LHCN-M2 (cell line): ENCODE measurements at regions not wholly inside any gene's neighbourhood (a gene's known extent, or its start where the extent isn't known, plus 50 kb on each side); places are given as distances from the start of the nearest gene placed in this dataset.

Experiments used
- DNase-seq: peaks from one replicate; pipeline ENCODE4 v3.0.0-alpha.2; 2012; ENCODE audit warnings: low read depth

DNA sequence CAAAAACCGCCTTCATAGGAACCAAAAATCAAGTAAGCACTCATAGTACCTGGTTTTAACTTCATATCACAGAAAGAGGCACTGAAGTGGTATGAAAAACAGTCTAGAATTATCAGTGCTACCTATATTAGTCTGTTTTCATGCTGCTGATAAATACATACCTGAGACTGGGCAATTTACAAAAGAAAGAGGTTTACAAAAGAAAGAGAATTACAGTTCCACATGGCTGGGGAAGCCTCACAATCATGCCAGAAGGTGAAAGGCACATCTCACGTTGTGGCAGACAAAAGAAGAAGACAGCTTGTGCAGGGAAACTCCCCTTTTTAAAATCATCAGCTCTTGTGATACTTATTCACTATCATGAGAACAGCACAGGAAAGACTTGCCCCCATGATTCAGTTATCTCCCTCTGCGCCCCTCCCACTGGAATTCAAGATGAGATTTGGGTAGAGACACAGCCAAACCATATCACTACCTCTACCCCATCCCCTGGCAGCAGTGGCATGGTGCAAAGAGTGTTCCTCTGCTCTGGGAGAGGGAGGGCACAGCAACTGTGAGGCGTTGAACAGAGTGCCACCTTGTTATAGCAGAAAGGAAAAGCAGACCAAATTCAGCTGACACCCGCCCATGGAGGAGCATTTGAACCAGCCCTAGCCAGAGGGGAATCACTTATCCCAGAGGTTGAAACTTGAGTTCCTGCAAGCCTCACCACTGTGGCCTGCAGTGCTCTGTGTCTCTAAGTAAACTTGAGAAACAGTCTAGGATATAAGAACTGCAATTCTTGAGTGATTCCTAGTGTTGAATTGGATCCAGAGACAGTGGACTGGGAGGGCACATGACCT is 61.9 kb upstream of the PTPRZ1 start:
- no peak for DNase-seq

DNA sequence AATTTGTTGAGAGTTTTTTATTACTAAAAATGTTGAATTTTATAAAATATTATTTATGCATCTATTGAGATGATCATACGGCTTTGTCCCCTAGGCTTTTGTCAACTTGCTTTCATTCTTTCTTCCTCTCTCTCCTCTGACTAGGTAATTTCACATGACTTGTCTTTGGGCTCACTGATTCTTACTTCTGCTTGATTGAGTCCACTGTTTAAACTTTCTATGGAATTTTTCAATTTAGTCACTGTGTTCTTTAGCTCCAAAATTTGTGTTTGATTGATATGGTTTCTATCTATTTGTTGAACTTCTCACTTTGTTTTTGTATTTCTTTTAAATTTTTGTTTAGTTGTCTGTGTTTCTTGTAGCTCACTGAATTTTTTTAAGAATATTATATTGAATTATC is 65.9 kb upstream of the PTPRZ1 start:
- no peak for DNase-seq

DNA sequence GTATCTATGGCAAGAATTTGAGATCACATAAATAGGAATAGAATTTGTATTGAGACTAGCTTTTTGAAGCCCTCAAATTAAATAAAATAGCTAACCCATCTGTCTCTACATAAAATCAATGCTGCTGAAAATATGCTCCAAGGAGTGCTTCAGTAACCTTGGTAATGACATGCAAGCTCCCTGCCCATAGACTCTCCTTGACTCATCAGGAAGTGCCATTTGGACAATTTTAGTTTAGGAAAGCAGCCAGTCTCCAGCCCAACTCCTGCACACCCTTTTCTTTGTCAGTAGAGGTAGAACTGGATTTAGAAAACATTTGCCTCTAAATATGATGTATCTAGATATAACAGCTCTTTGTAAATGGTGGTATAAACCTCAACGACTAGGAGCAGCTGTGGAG is 69.9 kb upstream of the PTPRZ1 start:
- DNase-seq: no peak

DNA sequence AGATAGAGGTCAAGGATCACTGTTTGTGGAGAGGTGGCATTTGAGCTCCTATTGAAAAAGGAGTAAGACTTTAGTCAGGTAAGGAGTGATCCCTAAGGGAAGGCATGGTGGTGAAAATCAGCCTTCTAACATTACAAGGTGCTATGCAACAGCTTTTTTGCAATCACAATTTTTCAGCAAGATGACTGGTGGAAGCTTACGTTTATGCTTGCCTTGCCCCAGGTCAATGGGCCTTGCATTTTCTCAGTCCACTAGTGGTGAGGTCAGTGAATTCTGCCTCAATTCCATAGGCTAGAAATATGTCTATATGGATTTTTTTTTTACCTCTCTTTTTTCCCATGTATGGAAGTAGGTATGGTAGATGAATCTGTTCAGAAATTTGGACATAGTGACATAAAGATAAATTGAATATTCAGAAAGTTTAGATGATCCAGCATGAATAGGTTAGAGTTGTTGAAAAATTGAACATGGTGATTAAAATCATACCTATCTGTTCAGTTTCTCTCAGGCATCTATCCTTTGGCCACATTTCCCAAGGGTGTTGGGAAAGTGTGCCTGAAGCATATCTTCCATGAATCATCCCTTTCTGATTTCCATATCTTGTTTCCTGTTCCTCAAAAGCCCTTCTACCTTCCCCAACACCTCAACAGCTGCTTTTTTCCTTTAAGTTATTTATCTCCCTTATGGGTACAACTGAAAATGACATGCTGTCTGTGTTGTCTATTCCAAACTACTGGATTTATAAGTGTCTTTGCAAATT is 71.9 kb upstream of the PTPRZ1 start:
- DNase-seq: no peak

DNA sequence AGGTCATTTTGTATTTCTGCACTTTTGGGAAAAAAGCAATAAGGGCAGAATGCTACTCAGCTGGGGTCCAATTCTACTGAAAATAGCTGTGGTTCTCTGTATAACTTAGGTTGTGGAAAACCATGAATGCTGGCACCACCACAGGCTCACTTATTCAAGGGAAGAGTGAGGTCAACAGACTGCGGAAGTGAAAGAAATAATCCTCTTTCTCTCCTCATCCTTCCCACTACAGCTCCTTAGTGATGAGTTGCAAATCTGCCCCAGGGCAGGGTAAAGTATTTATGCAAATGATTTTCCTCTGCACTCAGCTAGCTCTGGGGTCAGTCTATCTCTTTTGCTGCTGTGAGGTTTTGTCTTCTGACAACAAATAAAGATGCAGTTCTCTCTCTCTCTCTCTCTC is 74.1 kb upstream of the PTPRZ1 start:
- no peak for DNase-seq

DNA sequence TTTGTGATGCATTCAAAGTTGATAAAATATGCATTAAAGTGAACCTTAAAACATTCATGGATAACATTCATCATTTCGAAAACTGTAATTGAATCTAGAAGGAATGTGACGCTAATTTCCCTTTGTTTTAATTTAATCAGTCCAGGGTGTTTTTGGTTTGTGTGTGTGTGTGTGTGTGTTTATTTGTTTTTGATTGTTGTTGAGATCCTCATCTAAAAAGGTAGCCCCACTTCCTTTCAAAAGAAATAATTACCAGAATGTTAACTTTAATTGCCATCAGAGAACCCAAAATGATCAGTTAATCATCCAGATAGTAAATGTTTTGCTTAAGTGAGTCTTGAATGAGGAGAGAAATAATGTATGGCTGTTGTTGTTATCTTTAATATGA is 74.5 kb upstream of the PTPRZ1 start:
- DNase-seq: no peak

DNA sequence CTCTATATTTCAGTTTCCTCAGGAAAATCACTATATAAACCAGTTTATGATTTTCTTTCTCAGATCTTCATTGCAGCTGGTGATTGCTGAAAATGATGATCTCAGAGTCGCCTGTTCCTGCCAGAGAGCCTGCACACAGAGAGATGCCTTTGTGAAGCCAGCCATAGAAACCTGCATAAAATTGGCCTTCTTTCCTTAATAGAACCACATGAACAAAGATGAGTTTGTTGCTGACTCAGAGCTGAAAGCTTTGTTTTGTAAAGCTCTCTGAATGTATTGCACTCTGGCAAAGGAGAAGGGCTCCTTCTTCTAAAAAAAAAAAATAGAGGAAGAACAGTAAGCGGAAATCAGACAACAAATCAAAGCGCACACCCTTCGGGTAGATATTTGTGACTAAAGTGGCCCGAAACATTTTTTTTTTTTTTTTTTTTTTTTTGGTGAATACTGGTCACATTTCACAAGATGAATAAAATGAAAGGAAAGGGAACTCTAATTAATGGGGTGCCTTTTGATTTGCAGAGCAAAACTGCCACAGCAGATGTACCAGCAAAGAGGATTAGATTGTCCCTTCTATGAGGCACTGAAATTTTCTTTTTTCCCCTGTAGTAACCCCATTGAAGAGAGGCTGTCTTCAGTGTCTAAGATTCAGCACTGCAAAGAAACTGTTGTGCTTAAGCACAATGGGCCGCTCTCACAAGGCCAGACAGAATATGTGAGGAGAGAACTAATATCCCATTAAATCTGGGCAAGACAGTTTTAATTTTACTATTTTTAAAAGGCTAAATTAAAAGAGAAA is 75.1 kb upstream of the PTPRZ1 start:
- peak; percentile 3 for DNase-seq

DNA sequence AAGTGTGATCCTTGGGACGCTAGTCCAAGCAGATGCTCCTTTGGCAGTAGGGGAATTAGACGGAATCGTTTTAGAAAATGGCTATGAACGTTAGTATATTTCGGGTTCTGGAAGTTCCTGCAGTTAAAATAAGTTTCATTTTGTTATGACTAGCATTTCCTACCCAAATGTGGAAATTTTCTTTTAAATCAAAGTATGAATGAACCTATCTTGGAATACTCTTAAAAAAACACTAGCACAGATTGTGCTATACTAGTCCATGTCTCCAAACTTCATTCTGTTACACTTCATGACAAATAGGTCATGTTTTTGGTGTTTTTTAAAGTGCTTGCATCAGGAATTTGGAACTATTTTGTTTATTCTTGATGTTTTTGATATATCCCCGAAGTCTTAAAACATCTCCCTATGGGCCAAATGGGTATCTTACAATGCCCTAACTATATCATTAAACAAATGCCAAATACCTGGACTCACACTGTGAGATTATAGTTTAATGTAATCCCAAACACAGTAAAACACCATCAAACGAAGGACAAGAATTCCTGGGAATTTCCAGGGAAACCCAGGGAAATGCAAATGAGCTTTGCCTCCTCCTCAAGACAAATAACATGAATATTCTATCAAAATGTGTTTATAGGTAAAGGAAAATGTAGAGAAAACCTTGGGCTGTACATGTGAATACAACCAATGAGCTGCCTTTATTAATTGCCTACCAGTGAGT is 75.9 kb upstream of the PTPRZ1 start:
- no peak for DNase-seq

DNA sequence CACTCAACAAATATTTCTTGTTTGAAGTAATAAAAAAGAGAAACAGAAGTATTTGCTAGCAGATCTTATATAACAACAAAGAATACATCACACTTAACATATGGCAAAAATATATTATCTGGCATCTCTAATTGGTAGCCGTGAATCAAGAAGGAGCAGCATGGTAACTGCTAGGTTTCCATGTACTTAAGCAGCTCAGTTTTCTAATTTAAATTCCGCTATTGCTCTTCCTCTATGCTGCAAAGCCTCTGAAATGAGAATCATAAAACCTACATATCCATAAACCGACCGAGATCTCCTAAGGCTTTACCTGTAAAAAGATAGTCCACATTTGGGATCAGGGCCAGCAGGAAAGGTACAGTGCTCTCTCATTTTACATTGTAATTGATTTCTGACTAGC is 76.6 kb upstream of the PTPRZ1 start:
- no peak for DNase-seq

DNA sequence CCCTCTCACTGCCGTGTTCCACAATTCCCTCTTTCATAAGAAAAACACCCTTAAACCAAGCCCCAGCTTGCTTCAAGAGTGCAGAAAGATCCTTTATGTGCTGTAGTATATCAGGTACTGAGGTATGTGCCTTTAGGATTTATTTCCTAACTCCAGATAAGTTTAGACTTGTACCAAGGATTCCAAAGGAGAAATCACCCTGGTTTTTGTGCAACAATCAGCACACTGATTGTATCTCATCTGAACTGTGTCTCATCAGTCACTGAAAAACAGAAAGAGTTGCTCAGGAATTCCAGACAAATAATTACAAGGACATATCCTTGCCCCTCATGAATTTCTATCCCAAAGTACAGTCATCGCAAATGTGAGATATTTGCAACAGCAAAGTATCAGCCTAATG is 77.2 kb upstream of the PTPRZ1 start:
- no peak for DNase-seq

DNA sequence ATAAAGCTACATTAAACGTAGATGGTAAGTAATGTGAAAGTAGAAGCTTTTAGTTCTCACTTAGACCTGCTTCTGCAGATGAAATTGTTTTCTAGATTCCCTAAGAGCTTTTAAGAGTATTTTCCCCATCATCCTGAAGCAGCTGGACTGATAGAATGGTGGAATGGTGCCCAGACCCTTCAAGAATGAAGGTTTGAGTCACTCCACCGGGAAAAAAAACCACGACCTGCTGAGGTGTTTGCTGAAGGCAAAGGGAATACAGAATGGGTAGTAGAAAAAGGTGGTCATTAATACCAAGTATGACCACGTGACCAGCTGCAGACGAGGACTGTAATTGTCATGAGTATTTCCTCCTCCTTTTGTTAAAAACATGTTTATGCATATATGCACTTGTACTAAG is 79.2 kb upstream of the PTPRZ1 start:
- no peak for DNase-seq

DNA sequence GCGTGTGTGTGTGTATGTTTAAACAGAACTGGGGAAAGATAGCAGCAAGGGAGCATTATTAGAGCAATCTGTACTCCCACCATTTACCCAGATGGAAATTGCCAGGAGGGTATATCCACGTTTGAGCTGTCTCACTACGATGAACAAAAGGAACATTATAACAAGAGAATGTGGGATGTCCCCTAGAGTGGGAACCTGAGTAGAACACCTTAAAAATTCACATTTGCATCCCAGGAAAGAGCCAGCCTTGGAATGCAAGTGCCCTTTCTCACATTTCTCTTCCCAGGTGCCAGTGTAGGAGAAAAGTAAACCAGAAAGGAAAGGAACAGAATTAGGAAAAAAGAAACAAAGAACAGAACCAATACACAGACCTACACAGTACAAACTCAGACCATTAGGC is 95.3 kb upstream of the PTPRZ1 start:
- DNase-seq: no peak

DNA sequence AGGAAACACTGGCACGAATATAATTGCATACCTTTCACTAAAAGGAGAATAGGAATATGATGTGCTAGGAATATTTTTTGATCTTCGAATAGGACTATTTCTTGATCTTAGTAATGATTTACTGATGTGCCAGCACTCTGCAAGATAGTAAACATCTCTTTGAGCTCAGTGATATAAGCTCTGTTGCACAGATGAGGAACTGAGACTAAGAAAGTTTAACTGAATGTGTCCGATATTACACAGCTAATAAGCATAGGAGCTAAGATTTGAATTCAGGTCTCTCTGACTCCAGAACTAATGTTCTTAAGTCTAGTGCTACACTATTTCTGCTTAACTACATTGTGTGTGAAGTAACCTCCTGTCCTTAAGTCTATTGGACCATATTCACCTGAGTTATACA is 98.4 kb upstream of the PTPRZ1 start:
- no peak for DNase-seq

DNA sequence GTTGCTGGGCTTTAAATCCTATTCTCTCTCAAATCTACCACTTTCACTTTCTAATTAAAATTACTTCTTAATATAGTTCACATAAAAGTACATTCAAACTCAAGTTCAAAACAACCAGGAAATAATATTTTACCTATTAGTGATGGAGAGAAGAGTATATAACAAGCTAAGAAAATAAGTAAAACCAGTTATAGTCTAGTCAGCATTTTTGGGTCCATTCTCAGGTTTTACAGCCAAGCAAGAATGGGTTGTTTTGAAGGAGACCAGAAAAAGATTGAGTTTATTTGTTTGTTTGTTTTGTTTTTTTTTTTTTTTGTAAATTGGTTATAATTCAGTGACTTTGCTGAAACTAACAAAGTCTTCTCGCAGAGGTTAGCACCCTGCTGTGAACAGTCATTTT is 106.3 kb upstream of the PTPRZ1 start:
- no peak for DNase-seq

DNA sequence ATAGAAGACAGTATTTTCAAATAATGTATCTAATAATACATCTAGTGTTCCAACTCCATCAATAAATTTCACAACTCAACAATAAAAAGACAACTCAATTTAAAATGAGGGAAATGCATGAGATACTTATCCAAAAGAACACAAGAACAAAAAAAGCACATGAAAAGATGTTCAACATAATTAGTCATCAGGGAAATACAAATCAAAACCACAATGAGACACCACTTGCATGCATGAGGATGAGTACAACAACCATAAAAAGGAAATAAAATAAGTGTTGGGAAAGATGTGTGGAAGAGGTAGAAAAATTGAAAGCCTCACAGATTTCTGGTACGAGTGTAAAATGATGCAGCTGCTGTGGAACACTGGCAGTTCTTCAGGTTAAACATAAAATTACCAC is 111.6 kb upstream of the PTPRZ1 start:
- peak; percentile 51 for DNase-seq

DNA sequence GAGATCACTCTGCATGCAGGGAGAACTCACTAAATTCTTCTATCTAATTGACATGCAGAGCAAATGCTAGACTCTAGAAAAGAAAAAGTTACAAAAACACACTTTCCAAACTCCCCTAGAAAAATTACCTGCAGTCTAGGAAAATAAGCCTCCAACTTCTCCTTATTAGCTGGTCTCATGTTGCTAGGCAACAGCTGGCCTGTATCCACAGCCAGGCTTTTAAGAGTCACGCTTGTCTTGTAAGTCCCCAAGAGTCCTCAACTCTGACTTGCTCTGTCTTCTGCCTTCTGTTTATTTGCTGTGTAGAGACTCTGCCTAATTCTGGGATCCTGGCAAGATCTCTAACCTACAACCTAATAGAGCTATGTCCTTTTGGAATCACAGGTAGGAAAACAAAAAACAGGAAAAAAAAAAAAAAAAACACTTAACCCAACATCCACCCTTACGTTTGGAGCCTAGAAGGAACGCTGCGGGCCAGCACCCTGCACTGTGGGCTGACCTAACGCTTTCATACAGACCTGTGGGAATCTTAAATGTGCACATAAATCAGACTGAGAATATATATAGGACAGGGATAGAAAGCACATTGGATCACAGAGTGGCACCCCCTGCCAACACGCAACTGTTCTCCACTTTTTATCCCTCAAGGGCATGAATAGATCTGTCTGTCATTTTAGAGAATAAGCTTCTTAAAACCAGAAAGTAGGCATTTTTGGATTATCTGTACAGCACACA is 117.0 kb upstream of the PTPRZ1 start:
- DNase-seq: no peak

DNA sequence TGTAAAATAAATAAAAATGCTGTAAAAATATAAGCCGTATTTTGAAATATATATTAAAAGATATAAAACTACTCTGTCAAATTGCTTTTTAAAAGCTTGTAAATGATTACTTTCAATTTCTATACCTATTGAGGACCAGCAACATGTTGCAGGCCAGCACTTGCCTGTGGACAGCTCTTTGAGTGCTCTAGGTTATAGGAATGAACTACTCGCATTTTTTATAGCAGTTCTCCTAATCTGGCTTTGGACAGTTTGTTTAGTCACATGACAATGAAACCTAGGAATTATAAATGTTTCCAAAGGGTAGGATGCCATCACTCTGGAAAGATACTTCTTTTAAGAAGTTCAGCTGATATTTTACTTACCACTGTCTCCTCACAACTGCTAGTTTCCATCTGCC is 117.7 kb upstream of the PTPRZ1 start:
- peak; percentile 5 for DNase-seq

DNA sequence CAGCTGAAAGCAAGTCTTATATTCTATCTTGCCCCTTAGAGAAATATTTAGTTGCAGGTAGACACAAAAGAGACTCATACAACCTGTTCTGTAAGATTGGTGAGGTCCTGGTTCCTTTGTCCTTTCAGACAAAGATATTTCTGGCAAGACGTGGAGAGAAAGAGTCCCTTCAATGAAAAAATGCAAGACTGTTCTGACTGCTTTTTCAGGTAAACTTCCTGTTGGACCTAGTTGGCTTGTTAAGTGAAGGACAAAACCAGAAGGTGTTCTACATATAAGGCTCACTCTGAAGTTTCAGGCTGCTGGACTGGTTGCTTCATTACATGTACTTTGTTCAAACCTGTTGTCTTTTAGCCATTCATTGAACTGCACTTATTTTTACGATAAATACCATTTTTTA is 119.0 kb upstream of the PTPRZ1 start:
- no peak for DNase-seq

DNA sequence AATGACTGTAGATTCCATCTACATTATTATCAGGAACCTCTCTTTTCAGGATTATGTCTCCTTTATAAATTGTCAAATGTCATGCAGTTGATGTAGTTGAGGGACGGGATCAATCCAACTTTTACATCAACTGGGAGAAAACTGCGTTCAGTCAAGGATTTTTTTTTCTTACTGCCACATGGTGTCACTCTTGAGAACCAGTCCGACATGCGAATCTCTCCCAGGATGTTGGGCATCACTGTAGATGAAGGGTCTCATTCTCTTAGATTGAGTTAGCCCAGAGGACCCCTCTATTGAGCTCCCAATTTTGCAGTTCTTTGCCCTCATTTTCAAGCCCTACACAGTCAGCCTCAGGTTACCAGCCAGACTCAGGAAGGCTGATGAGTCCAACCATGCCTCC is 120.3 kb upstream of the PTPRZ1 start:
- DNase-seq: peak; percentile 12

DNA sequence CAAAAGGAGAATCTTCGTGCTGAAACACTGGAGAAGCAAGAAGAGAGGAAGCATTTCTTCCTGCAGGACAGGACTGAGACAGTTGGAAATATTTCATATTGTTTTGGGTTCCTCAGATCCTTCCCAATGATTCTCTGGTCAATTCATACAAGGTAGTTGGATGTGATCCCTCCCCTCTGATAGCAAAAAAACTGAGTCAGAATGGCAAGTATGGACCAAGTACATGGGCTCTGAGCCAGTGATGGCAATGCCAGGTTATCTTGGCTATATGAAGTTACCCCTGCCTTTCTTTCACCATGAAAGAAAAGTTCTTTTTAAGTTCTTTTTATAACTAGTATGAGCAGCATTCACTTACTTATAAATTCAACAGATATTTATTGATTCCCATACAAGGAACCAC is 124.4 kb upstream of the PTPRZ1 start:
- no peak for DNase-seq

DNA sequence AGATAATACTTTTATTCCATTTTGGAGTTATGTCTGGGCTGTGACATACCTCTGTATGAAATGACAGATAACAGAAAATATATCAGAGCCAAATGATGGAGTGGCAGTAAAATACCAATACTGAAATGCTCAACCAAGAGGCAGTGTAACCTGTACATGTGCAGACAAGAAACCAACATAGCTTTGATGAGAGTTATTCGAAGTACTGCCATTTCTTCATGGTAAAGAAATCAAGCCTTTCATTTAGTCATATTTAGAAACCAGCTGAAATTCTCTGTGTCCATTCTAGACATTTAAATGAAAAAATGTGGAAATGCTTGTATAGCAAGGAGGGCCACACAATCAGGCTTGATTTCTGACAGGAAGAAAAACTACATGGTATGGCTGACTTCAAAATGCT is 127.1 kb upstream of the PTPRZ1 start:
- no peak for DNase-seq
